Mesenchymal stem cell (in vitro differentiated cells and primary cell): ENCODE measurements at regions not wholly inside any gene's neighbourhood (a gene's known extent, or its start where the extent isn't known, plus 50 kb on each side); places are given as distances from the start of the nearest gene placed in this dataset.
A peak's percentile ranks its signal among the peaks of the same experiment; 100 is the strongest.

Source experiments
- DNase-seq: peaks from one replicate; pipeline ENCODE4 v3.0.0-alpha.2; 2013
- H2AFZ ChIP-seq: one replicate; pipeline ENCODE4 v1.6.1; 2013; ENCODE audit warnings: low read depth, mild to moderate bottlenecking, control low read depth, inconsistent platforms, low read length, moderate library complexity
- H2AK5ac ChIP-seq: 2 replicates; pipeline ENCODE4 v1.6.1; 2013; ENCODE audit warnings: low read length, moderate library complexity, mild to moderate bottlenecking, inconsistent platforms; ENCODE audit not compliant: severe bottlenecking
- H2BK120ac ChIP-seq: one replicate; pipeline ENCODE4 v1.6.1; 2013; ENCODE audit warnings: low read depth, mild to moderate bottlenecking, inconsistent platforms, low read length, moderate library complexity
- H2BK12ac ChIP-seq, 2 experiments: one replicate each; pipeline ENCODE4 v1.6.1; 2013; ENCODE audit warnings: inconsistent platforms in 2 of 2, low read length in 2 of 2, mild to moderate bottlenecking in 2 of 2, moderate library complexity in 2 of 2, control low read depth in 1 of 2
- H2BK15ac ChIP-seq: one replicate; pipeline ENCODE4 v1.6.1; 2013; ENCODE audit warnings: mild to moderate bottlenecking, low read depth, inconsistent platforms; ENCODE audit not compliant: poor library complexity, severe bottlenecking
- H2BK5ac ChIP-seq: 2 replicates; pipeline ENCODE4 v1.6.1; 2013; ENCODE audit warnings: low read depth, mild to moderate bottlenecking, low read length, control low read depth, inconsistent platforms; ENCODE audit not compliant: poor library complexity, severe bottlenecking
- H3K14ac ChIP-seq, 2 experiments: one replicate each; pipeline ENCODE4 v1.6.1; 2013; ENCODE audit warnings: inconsistent platforms in 2 of 2, low read length in 2 of 2, control low read depth in 1 of 2, mild to moderate bottlenecking in 1 of 2, moderate library complexity in 1 of 2
- H3K18ac ChIP-seq, 2 experiments: one replicate each; pipeline ENCODE4 v1.6.1; 2013; ENCODE audit warnings: inconsistent platforms in 2 of 2, low read length in 2 of 2, control low read depth in 1 of 2, low read depth in 1 of 2, mild to moderate bottlenecking in 1 of 2
- H3K23ac ChIP-seq, 2 experiments: one replicate each; pipeline ENCODE4 v1.6.1; 2013; ENCODE audit warnings: inconsistent platforms in 2 of 2, low read length in 2 of 2, mild to moderate bottlenecking in 2 of 2, moderate library complexity in 2 of 2, control low read depth in 1 of 2
- H3K27ac ChIP-seq: 2 replicates; pipeline ENCODE4 v1.5.1; 2013; ENCODE audit warnings: mild to moderate bottlenecking, moderate library complexity, low read length, control low read depth, inconsistent platforms; ENCODE audit not compliant: poor library complexity, severe bottlenecking
- H3K27me3 ChIP-seq, 2 experiments: 2 replicates each; pipeline versions ENCODE4 v1.6.1 to v1.7.0; 2013; ENCODE audit warnings: low read length in 2 of 2, mild to moderate bottlenecking in 2 of 2, moderate library complexity in 2 of 2, control low read depth in 1 of 2, inconsistent platforms in 1 of 2; ENCODE audit not compliant: control insufficient read depth in 1 of 2, insufficient read depth in 1 of 2
- H3K36me3 ChIP-seq, 2 experiments: 2 replicates each; pipeline versions ENCODE4 v1.6.1 to v1.7.0; 2013; ENCODE audit warnings: low read length in 2 of 2, control low read depth in 1 of 2, inconsistent platforms in 1 of 2, low read depth in 1 of 2, mild to moderate bottlenecking in 1 of 2; ENCODE audit not compliant: insufficient read depth in 2 of 2, control insufficient read depth in 1 of 2
- H3K4ac ChIP-seq, 2 experiments: one replicate each; pipeline ENCODE4 v1.6.1; 2013; ENCODE audit warnings: inconsistent platforms in 2 of 2, low read length in 2 of 2, mild to moderate bottlenecking in 2 of 2, moderate library complexity in 2 of 2, control low read depth in 1 of 2, low read depth in 1 of 2
- H3K4me1 ChIP-seq: 2 replicates; pipeline ENCODE4 v1.6.1; 2013; ENCODE audit warnings: low read depth, low read length, control low read depth; ENCODE audit not compliant: control insufficient read depth, insufficient read depth
- H3K4me2 ChIP-seq: 2 replicates; pipeline ENCODE4 v1.6.1; 2013; ENCODE audit warnings: low read length, mild to moderate bottlenecking, inconsistent platforms; ENCODE audit not compliant: poor library complexity, severe bottlenecking
- H3K4me3 ChIP-seq, 2 experiments: 2 replicates each; pipeline versions ENCODE4 v1.5.1 to v1.7.0; 2013; ENCODE audit warnings: low read length in 2 of 2, mild to moderate bottlenecking in 2 of 2, control low read depth in 1 of 2, low read depth in 1 of 2; ENCODE audit not compliant: insufficient read depth in 1 of 2
- H3K79me1 ChIP-seq: replicated peaks from 2 replicates; pipeline ENCODE4 v1.6.1; 2013; ENCODE audit warnings: mild to moderate bottlenecking, control low read depth, low read length, inconsistent platforms; ENCODE audit not compliant: poor library complexity, severe bottlenecking
- H3K9ac ChIP-seq: 2 replicates; pipeline ENCODE4 v1.7.0; 2013; ENCODE audit warnings: mild to moderate bottlenecking, low read length, moderate library complexity
- H3K9me3 ChIP-seq: 2 replicates; pipeline ENCODE4 v1.7.0; 2013; ENCODE audit warnings: mild to moderate bottlenecking, low read length; ENCODE audit not compliant: control insufficient read depth
- H4K8ac ChIP-seq: one replicate; pipeline ENCODE4 v1.6.1; 2013; ENCODE audit warnings: inconsistent platforms, mild to moderate bottlenecking, low read length, moderate library complexity
- H4K91ac ChIP-seq: one replicate; pipeline ENCODE4 v1.6.1; 2013; ENCODE audit warnings: mild to moderate bottlenecking, low read length, inconsistent platforms
- WGBS: methylation state at CpG from one replicate; pipeline ENCODE4 v1.1.7; 2013; ENCODE audit warnings: mixed read lengths; 5-methylcytosine and 5-hydroxymethylcytosine counted together

- peaks cover 2% of the 10 kb centered on the region for H3K4me1 ChIP-seq
- H3K9me3 ChIP-seq: peaks cover 10% of the 10 kb centered on the region
- no peak for DNase-seq
- no peak overlapping the region for H2BK15ac ChIP-seq
- no peak overlapping the region for H2BK120ac ChIP-seq
- no peak overlapping the region for H3K9ac ChIP-seq
- H4K91ac ChIP-seq: no peak overlapping the region
- no peak overlapping the region for H3K23ac ChIP-seq
- no peak overlapping the region for H3K4ac ChIP-seq
- H3K36me3 ChIP-seq: no peaks in the 10 kb centered on the region
- no peak overlapping the region for H2BK12ac ChIP-seq
- H3K14ac ChIP-seq: no peak overlapping the region
- no peak overlapping the region for H2AFZ ChIP-seq
- H3K4me2 ChIP-seq: no peak overlapping the region
- H3K18ac ChIP-seq: no peak overlapping the region
- no peak overlapping the region for H2AK5ac ChIP-seq
- no peak overlapping the region for H2BK5ac ChIP-seq
- H3K27me3 ChIP-seq: peaks cover 0 to 5% of the 10 kb centered on the region in 2 experiments
- H3K27ac ChIP-seq: no peak overlapping the region
- 83% methylated on average over 4 of the region's 4 CpGs for WGBS
- no peaks in the 10 kb centered on the region for H3K79me1 ChIP-seq
- no peak overlapping the region for H3K4me3 ChIP-seq
- H4K8ac ChIP-seq: no peak overlapping the region
These were observed 85.1 kb upstream of the FAM20C start for GRCh38 chr7:107233-107632.

- no peaks in the 10 kb centered on the region for H3K36me3 ChIP-seq
- H3K4me1 ChIP-seq: peaks cover 2% of the 10 kb centered on the region
- H3K4me3 ChIP-seq: no peak overlapping the region
- no peak overlapping the region for H2BK5ac ChIP-seq
- H3K18ac ChIP-seq: no peak overlapping the region
- DNase-seq: no peak
- H3K79me1 ChIP-seq: no peaks in the 10 kb centered on the region
- H2BK12ac ChIP-seq: no peak overlapping the region
- H2AFZ ChIP-seq: no peak overlapping the region
- H3K23ac ChIP-seq: no peak overlapping the region
- no peak overlapping the region for H3K9ac ChIP-seq
- H3K14ac ChIP-seq: peak overlapping the region in 1 of 2 experiments; percentile 96
- no peak overlapping the region for H2AK5ac ChIP-seq
- H3K27me3 ChIP-seq: peaks cover 0 to 5% of the 10 kb centered on the region in 2 experiments
- 79% methylated on average over 3 of the region's 3 CpGs for WGBS
- H4K8ac ChIP-seq: no peak overlapping the region
- H3K9me3 ChIP-seq: peaks cover 13% of the 10 kb centered on the region
- H2BK15ac ChIP-seq: no peak overlapping the region
- H3K27ac ChIP-seq: no peak overlapping the region
- H3K4ac ChIP-seq: no peak overlapping the region
- no peak overlapping the region for H4K91ac ChIP-seq
- no peak overlapping the region for H3K4me2 ChIP-seq
- H2BK120ac ChIP-seq: no peak overlapping the region
These were observed 84.5 kb upstream of the FAM20C start for GRCh38 chr7:107907-108306.

- Histone ChIP-seq H3K4me3 (no peak overlapping the region), H2BK15ac (no peak overlapping the region), H3K27ac (no peak overlapping the region), H3K9me3 (peaks cover 23% of the 10 kb centered on the region), H3K14ac (no peak overlapping the region), H2AFZ (no peak overlapping the region), H3K27me3 (peaks cover 0 to 5% of the 10 kb centered on the region in 2 experiments), H4K8ac (no peak overlapping the region), H4K91ac (no peak overlapping the region), H3K9ac (peak overlapping the region; percentile 1), H2BK120ac (no peak overlapping the region), H2AK5ac (no peak overlapping the region), H3K23ac (no peak overlapping the region), H3K18ac (no peak overlapping the region), H3K4me1 (peaks cover 2% of the 10 kb centered on the region), H3K4ac (no peak overlapping the region), H2BK5ac (no peak overlapping the region), H3K36me3 (no peaks in the 10 kb centered on the region), H2BK12ac (no peak overlapping the region), H3K79me1 (no peaks in the 10 kb centered on the region), H3K4me2 (no peak overlapping the region)
- no peak for DNase-seq
- WGBS: 84% methylated on average over 10 of the region's 10 CpGs
These were observed 83.3 kb upstream of the FAM20C start for GRCh38 chr7:109094-109493.

- no peak overlapping the region for H3K27ac ChIP-seq
- no peak overlapping the region for H2AFZ ChIP-seq
- 90% methylated on average over 21 of the region's 21 CpGs for WGBS
- H4K8ac ChIP-seq: no peak overlapping the region
- no peak overlapping the region for H3K4ac ChIP-seq
- no peak overlapping the region for H2BK5ac ChIP-seq
- no peak overlapping the region for H2BK120ac ChIP-seq
- H3K4me2 ChIP-seq: no peak overlapping the region
- H3K23ac ChIP-seq: no peak overlapping the region
- peaks cover 2% of the 10 kb centered on the region for H3K4me1 ChIP-seq
- no peak overlapping the region for H3K9ac ChIP-seq
- H3K9me3 ChIP-seq: peaks cover 30% of the 10 kb centered on the region
- H2AK5ac ChIP-seq: no peak overlapping the region
- H4K91ac ChIP-seq: no peak overlapping the region
- H3K4me3 ChIP-seq: no peak overlapping the region
- H3K14ac ChIP-seq: no peak overlapping the region
- no peak for DNase-seq
- no peaks in the 10 kb centered on the region for H3K36me3 ChIP-seq
- H3K27me3 ChIP-seq: peaks cover 0 to 5% of the 10 kb centered on the region in 2 experiments
- peak overlapping the region in 1 of 2 experiments; percentile 31 for H2BK12ac ChIP-seq
- H3K18ac ChIP-seq: no peak overlapping the region
- no peaks in the 10 kb centered on the region for H3K79me1 ChIP-seq
- peak overlapping the region; percentile 48 for H2BK15ac ChIP-seq
These were observed 82.3 kb upstream of the FAM20C start for GRCh38 chr7:109898-110556.
